ENCODE measurements at regions not wholly inside any gene's neighbourhood (a gene's known extent, or its start where the extent isn't known, plus 50 kb on each side); places are given as distances from the start of the nearest gene placed in this dataset.

DNA sequence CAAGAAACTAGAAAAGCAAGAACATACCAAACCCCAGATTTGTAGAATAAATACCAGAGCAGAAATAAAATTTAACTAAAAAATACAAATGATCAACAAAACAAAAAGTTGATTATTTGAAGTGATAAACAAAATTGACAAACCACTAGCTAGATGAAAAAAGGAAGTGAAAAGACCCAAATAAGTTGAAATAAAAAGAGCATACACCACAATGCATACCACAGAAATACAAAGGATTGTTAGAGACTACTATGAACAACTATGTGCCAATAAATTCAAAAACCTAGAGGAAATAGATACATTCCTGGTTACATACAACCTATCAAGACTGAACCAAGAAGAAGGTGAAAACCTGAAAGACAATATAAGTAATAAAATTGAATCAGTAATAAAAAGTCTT is 333.4 kb downstream of the SH2D4B start:
- no peak for TF ChIP-seq CTCF (IDR thresholded peaks at IDR 0.05)
- no peak for TF ChIP-seq POLR2A (IDR thresholded peaks at IDR 0.05)
